Stomach (tissue), 4 donors: ENCODE measurements at regions not wholly inside any gene's neighbourhood (a gene's known extent, or its start where the extent isn't known, plus 50 kb on each side); places are given as distances from the start of the nearest gene placed in this dataset.

Source experiments
- EP300 ChIP-seq: sonication (generic); formaldehyde crosslinking; IDR thresholded peaks from one replicate; pipeline ENCODE4 v1.6.1; 2017; ENCODE audit warnings: antibody characterized with exemption
- POLR2A ChIP-seq, 4 donors: fragments of 450-650 bp; IDR thresholded peaks; one replicate each; pipeline ENCODE4 v1.6.1; 2016; ENCODE audit warnings: antibody characterized with exemption in 4 of 4, control low read depth in 2 of 4, mild to moderate bottlenecking in 1 of 4, moderate library complexity in 1 of 4
- POLR2AphosphoS5 ChIP-seq, 3 donors: sonication (generic); formaldehyde crosslinking; IDR thresholded peaks; one replicate each; pipeline ENCODE4 v1.6.1; 2016; ENCODE audit warnings: antibody characterized with exemption in 3 of 3
- TF ChIP-seq, protein P1 (sequence below), 7 experiments: fragments of 450-650 bp in 4 of 7; fragments of 200-600 bp in 3 of 7; sonication (generic) in 3 of 7; IDR thresholded peaks; one replicate each; pipeline ENCODE4 v1.5.1; 2016 to 2019; ENCODE audit warnings: antibody characterized with exemption in 7 of 7, control low read depth in 2 of 7, mild to moderate bottlenecking in 1 of 7

DNA sequence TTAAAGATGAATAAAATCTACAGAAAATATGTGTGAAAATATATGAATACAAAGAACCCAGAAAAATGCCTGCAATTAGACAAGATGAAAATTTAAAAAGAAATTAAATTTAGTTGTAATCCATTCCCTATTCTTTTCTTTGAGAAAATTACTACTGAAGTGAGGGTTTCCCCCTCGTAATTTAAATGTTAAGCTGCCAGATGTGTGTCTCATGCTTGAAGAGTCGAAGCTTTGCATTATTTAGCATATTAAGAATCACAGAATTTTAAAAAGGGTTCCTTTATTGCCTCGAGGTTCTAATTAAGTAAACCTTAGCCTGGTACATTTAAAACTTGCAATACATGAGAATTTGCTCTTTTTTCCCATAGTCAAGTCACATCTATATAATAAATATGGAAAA lies 630.1 kb downstream of the TFAP2A start:
- no peak for TF ChIP-seq POLR2AphosphoS5 (IDR thresholded peaks at IDR 0.05)
- TF ChIP-seq, protein P1, sequence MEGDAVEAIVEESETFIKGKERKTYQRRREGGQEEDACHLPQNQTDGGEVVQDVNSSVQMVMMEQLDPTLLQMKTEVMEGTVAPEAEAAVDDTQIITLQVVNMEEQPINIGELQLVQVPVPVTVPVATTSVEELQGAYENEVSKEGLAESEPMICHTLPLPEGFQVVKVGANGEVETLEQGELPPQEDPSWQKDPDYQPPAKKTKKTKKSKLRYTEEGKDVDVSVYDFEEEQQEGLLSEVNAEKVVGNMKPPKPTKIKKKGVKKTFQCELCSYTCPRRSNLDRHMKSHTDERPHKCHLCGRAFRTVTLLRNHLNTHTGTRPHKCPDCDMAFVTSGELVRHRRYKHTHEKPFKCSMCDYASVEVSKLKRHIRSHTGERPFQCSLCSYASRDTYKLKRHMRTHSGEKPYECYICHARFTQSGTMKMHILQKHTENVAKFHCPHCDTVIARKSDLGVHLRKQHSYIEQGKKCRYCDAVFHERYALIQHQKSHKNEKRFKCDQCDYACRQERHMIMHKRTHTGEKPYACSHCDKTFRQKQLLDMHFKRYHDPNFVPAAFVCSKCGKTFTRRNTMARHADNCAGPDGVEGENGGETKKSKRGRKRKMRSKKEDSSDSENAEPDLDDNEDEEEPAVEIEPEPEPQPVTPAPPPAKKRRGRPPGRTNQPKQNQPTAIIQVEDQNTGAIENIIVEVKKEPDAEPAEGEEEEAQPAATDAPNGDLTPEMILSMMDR (IDR thresholded peaks at IDR 0.05) = no peak
- no peak for TF ChIP-seq POLR2A (IDR thresholded peaks at IDR 0.05)
- no peak for TF ChIP-seq EP300
